Progenitor cell of endocrine pancreas (in vitro differentiated cells): ENCODE measurements at regions not wholly inside any gene's neighbourhood (a gene's known extent, or its start where the extent isn't known, plus 50 kb on each side); places are given as distances from the start of the nearest gene placed in this dataset.

Source experiments
- DNase-seq: peaks from one replicate; pipeline ENCODE4 v3.0.0; 2021; ENCODE audit warnings: low spot score; ENCODE audit not compliant: unreplicated experiment
- H3K27ac Mint-ChIP-seq: 2 replicates; pipeline ENCODE4 v1.8.0; 2021; ENCODE audit warnings: mild to moderate bottlenecking, moderate library complexity, mixed read lengths
- H3K27me3 Mint-ChIP-seq: 2 replicates; pipeline ENCODE4 v1.8.0; 2021; ENCODE audit warnings: mixed read lengths
- H3K36me3 Mint-ChIP-seq: 2 replicates; pipeline ENCODE4 v1.8.0; 2022; ENCODE audit warnings: mixed read lengths; ENCODE audit not compliant: insufficient read depth
- H3K4me1 Mint-ChIP-seq: 2 replicates; pipeline ENCODE4 v1.8.0; 2021; ENCODE audit warnings: low read depth, mixed read lengths
- H3K4me3 Mint-ChIP-seq: 2 replicates; pipeline ENCODE4 v1.8.0; 2021; ENCODE audit warnings: low read depth, mild to moderate bottlenecking, moderate library complexity, mixed read lengths
- H3K9me3 Mint-ChIP-seq: 2 replicates; pipeline ENCODE4 v1.8.0; 2021; ENCODE audit warnings: low read depth, mixed read lengths
- CTCF ChIP-seq: fragments of 200-600 bp; sonication (generic); IDR thresholded peaks from one replicate; pipeline ENCODE4 v1.5.0; 2021; ENCODE audit warnings: antibody characterized with exemption, mild to moderate bottlenecking; ENCODE audit not compliant: unreplicated experiment

- H3K4me3 Mint-ChIP-seq: no peak overlapping the region
- H3K36me3 Mint-ChIP-seq: no peaks in the 10 kb centered on the region
- DNase-seq: no peak
- no peak for TF ChIP-seq CTCF
- no peaks in the 10 kb centered on the region for H3K27me3 Mint-ChIP-seq
- no peaks in the 10 kb centered on the region for H3K4me1 Mint-ChIP-seq
- H3K9me3 Mint-ChIP-seq: peaks cover 7% of the 10 kb centered on the region
- H3K27ac Mint-ChIP-seq: no peak overlapping the region
These were observed 81.0 kb downstream of the DIRAS3 start for GRCh38 chr1:67969446-67969845.

GRCh38 chr1:67966666-67967009 is 83.8 kb downstream of the DIRAS3 start:
- no peak for TF ChIP-seq CTCF
- Mint-ChIP-seq H3K4me3 (no peak overlapping the region), H3K27me3 (no peaks in the 10 kb centered on the region), H3K9me3 (peaks cover 18% of the 10 kb centered on the region), H3K27ac (no peak overlapping the region), H3K36me3 (no peaks in the 10 kb centered on the region), H3K4me1 (no peaks in the 10 kb centered on the region)
- DNase-seq: no peak

- no peak for DNase-seq
- no peak for TF ChIP-seq CTCF
- peaks cover 18% of the 10 kb centered on the region for H3K9me3 Mint-ChIP-seq
- no peak overlapping the region for H3K27ac Mint-ChIP-seq
- no peaks in the 10 kb centered on the region for H3K27me3 Mint-ChIP-seq
- H3K36me3 Mint-ChIP-seq: no peaks in the 10 kb centered on the region
- no peaks in the 10 kb centered on the region for H3K4me1 Mint-ChIP-seq
- H3K4me3 Mint-ChIP-seq: no peak overlapping the region
These were observed 84.3 kb downstream of the DIRAS3 start for GRCh38 chr1:67965995-67966665.

- H3K27me3 Mint-ChIP-seq: no peaks in the 10 kb centered on the region
- no peaks in the 10 kb centered on the region for H3K36me3 Mint-ChIP-seq
- no peak overlapping the region for H3K27ac Mint-ChIP-seq
- no peak for TF ChIP-seq CTCF
- DNase-seq: no peak
- no peaks in the 10 kb centered on the region for H3K4me1 Mint-ChIP-seq
- H3K9me3 Mint-ChIP-seq: peaks cover 11% of the 10 kb centered on the region
- no peak overlapping the region for H3K4me3 Mint-ChIP-seq
These were observed 87.2 kb downstream of the DIRAS3 start for GRCh38 chr1:67963263-67963662.

- Mint-ChIP-seq H3K27ac (no peak overlapping the region), H3K4me1 (peaks cover 2% of the 10 kb centered on the region), H3K4me3 (no peak overlapping the region), H3K9me3 (peaks cover 11% of the 10 kb centered on the region), H3K36me3 (no peaks in the 10 kb centered on the region), H3K27me3 (no peaks in the 10 kb centered on the region)
- no peak for DNase-seq
- TF ChIP-seq CTCF: no peak
These were observed 89.7 kb downstream of the DIRAS3 start for GRCh38 chr1:67960766-67961165.
